ENCODE measurements at regions not wholly inside any gene's neighbourhood (a gene's known extent, or its start where the extent isn't known, plus 50 kb on each side); places are given as distances from the start of the nearest gene placed in this dataset.

DNA sequence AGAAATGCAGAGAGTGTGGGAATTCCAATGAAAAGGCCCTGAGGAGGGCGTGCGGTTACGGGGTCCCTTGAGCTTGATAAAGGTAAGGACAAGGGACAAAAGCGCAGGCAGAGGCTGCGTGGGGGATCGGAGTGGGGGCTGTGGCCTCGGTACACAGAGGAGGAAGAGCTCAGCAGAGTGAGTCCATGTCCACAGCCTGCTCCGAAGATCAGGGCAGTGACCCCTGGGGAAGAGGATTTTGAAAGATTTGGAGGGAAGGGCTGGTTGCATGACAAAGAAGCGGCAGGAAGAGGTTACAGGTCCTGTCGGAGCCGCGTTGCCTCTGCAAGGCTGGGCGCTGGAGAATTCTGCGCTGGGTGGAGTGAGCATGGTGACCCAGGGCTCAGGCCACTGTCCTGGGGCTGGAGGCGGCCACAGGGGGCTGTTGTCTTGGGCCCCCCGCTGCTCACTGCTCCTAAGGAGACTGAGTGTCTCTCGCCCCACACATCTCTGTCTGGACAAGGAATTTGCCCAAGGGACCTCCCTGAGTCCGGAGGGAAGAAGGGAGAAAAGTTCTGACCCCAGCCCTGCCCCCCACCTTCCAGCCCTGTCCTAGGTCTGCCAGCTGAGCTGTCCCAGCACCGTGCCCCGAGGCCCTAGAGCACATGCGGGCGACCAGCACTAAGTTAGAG, 69.8 kb upstream of the INSIG1 start:
- no peak for DNase-seq (ENCODE audit: low spot score)
- TF ChIP-seq, protein P1, sequence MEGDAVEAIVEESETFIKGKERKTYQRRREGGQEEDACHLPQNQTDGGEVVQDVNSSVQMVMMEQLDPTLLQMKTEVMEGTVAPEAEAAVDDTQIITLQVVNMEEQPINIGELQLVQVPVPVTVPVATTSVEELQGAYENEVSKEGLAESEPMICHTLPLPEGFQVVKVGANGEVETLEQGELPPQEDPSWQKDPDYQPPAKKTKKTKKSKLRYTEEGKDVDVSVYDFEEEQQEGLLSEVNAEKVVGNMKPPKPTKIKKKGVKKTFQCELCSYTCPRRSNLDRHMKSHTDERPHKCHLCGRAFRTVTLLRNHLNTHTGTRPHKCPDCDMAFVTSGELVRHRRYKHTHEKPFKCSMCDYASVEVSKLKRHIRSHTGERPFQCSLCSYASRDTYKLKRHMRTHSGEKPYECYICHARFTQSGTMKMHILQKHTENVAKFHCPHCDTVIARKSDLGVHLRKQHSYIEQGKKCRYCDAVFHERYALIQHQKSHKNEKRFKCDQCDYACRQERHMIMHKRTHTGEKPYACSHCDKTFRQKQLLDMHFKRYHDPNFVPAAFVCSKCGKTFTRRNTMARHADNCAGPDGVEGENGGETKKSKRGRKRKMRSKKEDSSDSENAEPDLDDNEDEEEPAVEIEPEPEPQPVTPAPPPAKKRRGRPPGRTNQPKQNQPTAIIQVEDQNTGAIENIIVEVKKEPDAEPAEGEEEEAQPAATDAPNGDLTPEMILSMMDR (IDR thresholded peaks at IDR 0.05; ENCODE audit: extremely low read depth, missing control alignments) = no peak

DNA sequence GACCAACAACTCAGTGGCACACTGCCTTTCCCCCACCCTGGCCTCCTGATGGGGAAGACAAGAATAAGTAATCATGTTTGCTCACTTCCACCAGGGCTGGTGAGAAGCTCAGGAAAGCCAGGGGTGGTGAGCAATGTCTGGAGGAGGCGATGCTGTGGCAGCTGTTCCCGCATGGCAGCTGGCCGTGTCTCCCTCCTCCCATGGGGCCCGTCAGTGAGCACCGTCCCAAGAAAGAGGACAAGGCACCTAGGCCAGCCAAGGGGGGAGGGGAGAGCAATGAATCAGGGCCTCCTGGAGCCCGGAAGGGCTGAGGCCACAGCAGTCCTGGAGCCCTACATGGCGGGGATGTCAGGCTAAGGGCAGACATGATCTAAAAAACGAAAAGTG, 69.2 kb upstream of the INSIG1 start:
- TF ChIP-seq, protein P1 (IDR thresholded peaks at IDR 0.05; ENCODE audit: extremely low read depth, missing control alignments) = no peak
- no peak for DNase-seq (ENCODE audit: low spot score)

DNA sequence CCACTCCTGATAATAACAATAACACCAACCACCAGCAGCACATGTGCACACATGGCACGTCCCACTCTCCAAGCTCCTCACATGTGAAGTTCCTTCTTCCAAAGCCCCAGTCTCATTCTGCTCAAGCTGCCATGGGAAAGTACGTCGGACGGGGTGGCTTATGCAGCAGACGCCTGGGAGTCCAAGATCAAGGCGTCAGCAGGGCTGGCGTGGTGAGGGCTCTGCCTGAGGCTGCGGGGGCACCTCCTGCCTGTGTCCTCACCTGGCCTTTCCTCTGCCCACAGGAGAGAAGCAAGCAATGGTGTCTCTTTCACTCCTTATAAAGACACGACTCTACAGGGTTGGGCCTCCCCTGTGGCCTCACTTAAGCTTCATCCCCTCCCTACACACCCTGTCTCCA, 68.8 kb upstream of the INSIG1 start:
- DNase-seq (ENCODE audit: low spot score) = no peak
- TF ChIP-seq, protein P1 (IDR thresholded peaks at IDR 0.05; ENCODE audit: extremely low read depth, missing control alignments) = no peak

DNA sequence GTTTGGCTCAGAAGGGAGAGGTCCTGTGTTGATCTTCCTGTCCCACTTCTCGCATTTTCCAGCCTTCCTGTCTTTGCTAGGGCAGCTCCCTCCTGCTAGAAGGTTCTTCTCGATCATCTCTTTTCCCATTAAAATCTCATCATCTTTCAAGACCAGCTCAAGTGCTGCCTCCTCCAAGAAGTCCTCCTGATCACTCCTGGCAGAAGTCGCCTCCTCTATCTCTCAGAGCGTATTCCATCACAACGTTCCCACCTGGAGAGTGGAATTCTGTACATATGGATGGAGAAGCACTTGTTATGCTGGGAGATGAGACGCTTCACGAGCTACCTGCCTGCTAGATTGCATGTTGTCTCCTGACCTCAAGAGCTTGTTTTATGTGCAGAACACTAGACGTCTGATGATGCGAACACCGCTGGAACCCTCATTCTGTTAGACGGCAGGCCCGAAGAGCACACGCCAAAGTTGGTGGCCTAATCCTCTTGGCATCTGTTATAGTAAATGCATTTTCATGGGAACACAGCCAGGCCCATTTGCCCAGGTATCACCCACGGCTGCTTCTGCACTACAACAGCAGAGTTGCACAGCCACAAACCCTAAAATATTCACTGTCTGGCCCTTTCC, 68.0 kb upstream of the INSIG1 start:
- no peak for DNase-seq (ENCODE audit: low spot score)
- TF ChIP-seq, protein P1 (IDR thresholded peaks at IDR 0.05; ENCODE audit: extremely low read depth, missing control alignments) = no peak

DNA sequence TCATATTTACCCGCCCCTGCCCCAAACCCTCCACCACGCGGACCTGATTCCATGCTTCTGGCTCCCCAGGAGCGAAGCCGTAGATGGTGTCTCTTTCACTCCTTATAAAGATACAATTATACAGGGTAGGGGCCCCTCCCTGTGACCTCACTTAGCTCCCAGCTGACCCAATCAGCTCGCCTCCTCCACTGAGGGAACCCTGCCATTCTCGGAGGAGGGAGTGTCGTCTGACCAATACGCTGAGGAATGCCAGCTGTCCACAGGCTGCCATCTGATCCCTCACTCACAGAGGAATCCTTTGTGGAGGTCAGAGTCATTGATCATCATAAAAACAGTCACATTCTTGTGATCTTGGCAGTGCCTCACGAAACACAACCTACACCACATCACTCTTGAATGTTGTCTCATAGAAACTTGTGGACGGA, 67.5 kb upstream of the INSIG1 start:
- TF ChIP-seq, protein P1 (IDR thresholded peaks at IDR 0.05; ENCODE audit: extremely low read depth, missing control alignments) = no peak
- no peak for DNase-seq (ENCODE audit: low spot score)

DNA sequence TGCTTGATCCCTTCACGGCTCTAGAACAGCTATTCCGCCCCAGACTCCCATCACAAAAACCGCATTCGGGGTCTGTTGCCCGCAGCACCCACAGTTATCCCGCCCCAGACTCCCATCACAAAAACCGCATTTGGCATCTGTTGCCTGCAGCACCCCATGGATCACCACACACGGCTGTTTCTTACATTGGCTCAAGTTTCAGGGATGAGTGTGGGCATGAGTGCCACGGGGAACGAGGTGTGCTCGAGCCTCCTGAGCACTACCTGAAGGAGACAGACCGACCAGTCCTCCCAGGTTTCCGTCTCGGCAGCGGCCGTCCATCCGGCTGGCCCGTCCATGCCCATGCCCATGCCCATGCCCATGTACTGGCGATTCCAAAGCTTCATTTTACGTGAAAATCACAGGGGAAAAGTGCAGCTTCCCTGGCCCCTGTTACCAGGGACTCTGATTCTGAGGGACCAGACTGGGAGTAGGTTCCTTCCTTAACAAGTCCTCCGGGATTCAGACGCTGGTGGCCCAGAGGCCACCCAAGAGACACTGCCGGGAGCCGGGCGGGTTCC, 66.4 kb upstream of the INSIG1 start:
- TF ChIP-seq, protein P1 (IDR thresholded peaks at IDR 0.05; ENCODE audit: extremely low read depth, missing control alignments) = no peak
- DNase-seq (ENCODE audit: low spot score) = no peak

DNA sequence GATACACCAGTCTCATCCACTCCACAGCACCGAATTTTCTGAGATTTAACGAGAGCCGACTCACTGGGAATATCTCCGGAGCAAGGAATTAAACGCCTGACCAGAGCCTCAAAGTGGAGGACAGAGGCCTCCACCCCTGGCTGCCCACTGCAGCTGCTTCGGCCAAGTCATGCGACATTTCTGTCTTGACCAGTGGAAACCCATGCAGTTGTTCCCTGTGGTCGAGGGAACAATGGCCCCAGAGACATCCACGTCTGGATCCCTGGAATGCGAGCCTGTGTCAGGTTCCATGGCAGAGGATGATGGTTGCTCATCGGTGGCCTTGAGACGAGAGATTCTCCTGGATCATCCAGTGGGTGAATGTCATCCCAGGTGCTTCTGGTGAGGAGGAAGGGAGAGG, 65.7 kb upstream of the INSIG1 start:
- TF ChIP-seq, protein P1 (IDR thresholded peaks at IDR 0.05; ENCODE audit: extremely low read depth, missing control alignments) = no peak
- DNase-seq (ENCODE audit: low spot score) = no peak

Measured in GM20000 (cell line).